Mammary epithelial cell (primary cell): ENCODE measurements at regions not wholly inside any gene's neighbourhood (a gene's known extent, or its start where the extent isn't known, plus 50 kb on each side); places are given as distances from the start of the nearest gene placed in this dataset.

Experiments used
- CTCF ChIP-seq, 2 donors: IDR thresholded peaks in 1 of 2; conservative IDR thresholded peaks in 1 of 2; 2 replicates each; pipeline ENCODE4 v1.5.1; 2011 to 2012; ENCODE audit warnings: inconsistent platforms in 2 of 2, low read length in 2 of 2, mild to moderate bottlenecking in 2 of 2, control low read depth in 1 of 2, low read depth in 1 of 2; ENCODE audit not compliant: insufficient read depth in 1 of 2; ENCODE audit errors: extremely low read depth in 1 of 2
- EZH2 ChIP-seq: IDR thresholded peaks from 2 replicates; pipeline ENCODE4 v1.6.1; 2012; ENCODE audit warnings: low read length, inconsistent platforms, borderline replicate concordance

- TF ChIP-seq CTCF (conservative IDR thresholded peaks at IDR 0.05 in 1 of 2, IDR thresholded peaks at IDR 0.05 in 1 of 2; ENCODE audit: extremely low read depth in 1 of 2, insufficient read depth in 1 of 2, low read depth in 1 of 2, low read length in 2 of 2): no peak
- TF ChIP-seq EZH2: no peak
These were observed 50.3 kb upstream of the FIBIN start for GRCh38 chr11:26943636-26944035.
